Muscle of back (tissue), 3 donors: ENCODE measurements at regions not wholly inside any gene's neighbourhood (a gene's known extent, or its start where the extent isn't known, plus 50 kb on each side); places are given as distances from the start of the nearest gene placed in this dataset.

Source experiments
- DNase-seq, 3 donors: peaks; one replicate each; pipeline versions ENCODE4 v3.0.0 to v3.0.0-alpha.2; 2013

DNA sequence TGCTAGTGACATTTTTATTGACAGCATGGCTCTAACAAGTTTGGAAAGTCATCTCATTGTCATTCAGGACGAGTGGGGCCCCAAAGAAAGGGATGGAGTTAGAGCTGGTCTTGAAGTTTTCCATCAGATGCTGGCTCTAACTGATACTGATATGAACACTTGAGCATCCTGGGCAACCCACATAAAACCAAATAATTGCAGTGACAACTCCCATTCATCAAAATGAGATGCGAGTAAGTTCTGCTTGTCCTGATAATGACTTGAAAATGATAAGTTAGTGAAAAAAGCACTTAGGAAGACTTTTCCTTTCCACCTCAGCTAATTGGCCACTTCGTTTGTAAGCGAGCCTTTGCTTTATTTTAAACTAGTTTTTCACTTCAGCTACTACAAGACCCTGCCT is 147.6 kb downstream of the SP3 start:
- no peak for DNase-seq

DNA sequence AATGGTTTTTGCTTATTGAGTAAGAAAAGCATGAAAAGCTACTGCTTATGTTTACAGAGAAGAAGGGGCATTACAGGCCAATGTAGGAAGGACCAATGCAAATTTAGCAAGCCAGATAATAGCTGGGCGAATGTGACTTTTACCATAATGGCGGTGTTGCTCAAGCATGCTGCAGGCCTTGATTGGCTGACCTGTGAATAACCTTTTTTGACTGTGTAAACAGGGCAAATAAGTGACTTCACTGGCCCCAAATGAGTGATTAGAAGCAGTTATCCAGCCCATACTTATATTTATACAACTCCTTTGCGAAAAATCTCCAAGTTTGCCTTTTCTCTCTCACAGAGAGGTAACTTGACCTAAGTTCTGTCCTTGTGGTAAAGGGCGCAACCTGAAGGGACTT is 146.9 kb downstream of the SP3 start:
- DNase-seq, result no peak

DNA sequence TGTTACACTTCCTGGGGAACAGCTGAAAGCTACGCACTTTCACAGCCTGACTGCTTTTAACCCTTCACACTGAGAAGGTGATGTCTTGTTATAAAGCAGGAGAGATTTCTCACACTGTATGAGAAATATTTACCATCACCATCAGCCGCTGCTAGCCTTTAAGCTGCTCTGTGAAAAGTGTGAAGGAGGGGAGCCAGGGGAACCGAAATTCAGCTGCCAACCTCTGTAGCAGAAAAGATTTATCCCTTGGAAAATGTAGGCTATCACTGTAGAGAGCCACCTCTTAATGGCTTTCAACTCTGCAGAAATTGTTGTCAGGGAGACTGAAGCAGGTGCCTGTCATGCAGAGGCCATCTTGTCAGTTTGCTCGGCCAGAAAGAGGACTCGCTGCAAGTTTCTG is 145.3 kb downstream of the SP3 start:
- no peak for DNase-seq

DNA sequence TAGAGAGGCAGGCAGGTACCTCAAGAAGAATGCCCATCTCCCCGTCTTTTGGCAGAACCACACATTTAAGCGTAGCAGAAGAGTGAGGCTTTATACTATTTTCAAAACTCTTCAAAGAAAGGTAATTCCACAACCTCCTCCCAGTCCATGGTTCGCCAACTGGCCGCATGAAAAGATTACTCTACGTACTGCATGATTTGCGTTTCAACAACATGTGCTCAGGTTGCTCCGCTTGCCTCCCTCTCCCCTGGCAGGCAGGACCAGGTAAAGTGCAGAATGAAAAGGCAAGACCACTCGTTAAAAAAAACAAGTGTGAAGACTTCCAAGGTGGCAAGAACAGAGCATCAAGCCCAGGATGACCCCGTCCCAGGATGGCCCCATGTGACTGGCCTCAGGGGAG is 143.7 kb downstream of the SP3 start:
- DNase-seq, result no peak

DNA sequence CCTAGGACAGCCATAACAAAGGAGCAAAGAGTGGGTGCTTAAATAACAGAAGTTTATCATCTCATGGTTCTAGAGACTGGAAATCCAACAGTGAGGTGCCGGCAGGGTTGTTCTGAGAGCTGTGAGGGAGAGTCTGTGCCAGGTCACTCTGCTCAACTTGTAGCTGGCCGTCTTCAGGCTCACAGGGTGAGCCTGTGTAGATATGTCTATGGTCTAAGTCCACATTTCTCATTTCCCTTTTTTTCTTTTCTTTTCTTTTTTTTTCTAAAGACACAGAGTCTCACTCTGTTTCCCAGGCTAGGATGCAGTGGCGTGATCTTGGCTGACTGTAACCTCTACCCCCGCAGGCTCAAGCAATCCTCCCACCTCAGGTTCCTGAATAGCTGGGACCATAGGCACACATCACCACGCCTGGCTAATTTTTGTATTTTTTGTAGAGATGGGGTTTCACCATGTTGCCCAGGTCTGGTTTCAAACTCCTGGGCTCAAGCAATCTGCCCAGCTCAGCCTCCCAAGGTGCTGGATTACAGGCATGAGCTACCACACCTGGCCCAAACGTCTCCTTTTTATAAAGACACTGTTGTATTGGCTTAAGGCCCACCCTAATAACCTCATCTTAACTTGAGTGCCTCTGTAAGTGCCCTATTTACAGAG is 142.2 kb downstream of the SP3 start:
- DNase-seq, result no peak

DNA sequence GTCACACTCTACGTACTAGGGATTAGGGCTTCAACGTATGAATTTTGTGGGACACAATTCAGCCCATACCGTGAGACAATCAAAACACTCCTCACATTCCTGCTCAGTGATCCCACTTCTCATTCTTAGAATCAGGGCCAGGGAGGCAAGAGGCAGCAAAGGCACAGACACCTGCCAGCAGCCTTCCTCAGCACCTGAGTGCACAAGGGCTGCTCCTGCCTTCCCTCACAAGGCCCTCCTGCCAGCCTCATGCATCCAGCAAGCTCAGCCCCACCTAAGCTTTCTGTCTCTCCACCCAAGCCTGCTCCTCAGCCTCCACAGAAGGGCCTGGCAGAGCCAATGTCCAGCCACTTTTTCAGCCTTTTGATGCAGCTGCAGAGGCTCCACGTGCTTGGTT is 141.6 kb downstream of the SP3 start:
- DNase-seq, result no peak

DNA sequence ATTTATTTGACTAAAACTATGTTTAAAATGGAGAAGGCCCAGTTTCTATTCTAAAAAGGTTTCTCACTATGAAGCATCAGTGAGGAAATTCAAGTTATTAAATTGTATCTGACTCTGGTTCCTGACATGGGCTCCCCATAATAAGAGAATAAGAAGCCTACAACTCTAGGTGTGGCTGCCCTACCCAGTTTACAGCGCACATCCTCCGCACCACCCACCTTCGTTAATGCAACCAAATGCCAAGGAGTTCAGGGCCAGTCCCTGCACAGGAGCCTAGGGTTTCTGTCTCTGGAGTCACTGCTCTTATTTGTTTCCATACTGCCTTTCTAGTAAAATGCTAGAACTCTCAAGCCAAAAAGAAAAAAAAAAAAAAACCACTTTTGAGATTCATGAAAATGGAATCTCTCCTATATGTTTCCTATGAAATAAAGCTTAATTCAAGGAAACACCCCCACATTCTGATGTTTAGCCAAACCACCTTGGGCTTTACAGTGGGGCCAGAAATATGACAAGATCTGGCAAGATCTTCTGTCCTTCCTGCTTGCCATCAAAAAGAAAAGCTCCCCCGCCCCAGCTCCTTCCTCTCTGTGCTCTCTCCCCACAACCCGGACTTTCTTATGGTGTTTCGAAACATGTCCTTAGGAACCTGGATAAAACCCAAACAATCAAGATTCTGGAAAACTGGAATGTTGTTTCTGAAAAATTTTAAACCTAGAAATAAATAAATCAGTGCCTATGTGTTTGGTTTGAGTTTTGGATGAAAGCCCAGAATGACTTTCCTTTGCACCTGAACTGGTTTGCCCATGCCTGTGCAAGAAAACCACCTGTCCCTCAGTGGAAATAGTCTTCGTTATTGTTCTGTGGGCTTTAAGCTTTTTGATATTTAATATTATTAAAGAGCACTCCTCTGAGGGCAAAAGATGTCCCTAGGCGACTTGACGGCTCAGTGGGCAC is 136.7 kb downstream of the SP3 start:
- peak in 2 of 3 donors; percentile 32 to 45 for DNase-seq

DNA sequence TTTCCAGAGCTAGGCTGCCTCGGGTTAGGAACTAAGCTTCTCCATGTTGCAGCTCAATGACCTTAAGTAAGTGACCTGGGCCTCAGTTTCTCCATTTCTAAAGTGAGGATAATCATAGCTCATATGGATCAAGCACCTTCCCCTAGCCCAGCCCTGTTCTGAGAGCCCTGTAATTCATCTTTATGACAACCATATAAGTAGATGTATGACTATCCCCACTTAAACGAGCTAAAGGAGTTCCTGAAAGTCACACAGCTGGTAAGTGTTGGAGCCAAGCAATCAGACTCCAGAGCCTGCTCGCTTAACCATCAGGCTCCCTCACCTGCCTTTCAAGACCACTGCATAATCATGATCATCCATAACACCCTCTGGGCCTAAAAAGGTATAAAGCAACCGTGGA is 135.4 kb downstream of the SP3 start:
- DNase-seq, result peak in 1 of 3 donors; percentile 14

DNA sequence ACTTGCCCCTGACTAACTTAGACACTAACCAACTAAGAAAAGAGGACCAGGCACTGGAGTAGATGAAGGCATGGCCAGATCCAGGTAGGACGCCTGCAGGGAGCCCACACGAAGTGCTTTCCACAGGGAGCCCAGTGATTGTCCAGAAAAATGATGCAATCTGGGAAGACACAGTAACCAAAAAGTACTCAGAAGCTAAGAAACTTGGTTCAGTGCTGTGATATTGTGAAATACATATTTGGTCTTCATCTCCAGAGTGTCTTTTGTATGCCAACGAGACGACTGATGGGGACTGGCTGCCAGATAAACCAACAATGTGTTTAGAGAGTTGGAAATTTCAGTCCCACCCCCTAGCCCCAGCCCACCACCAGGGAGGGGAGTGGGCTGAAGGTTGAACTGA is 135.0 kb downstream of the SP3 start:
- DNase-seq, result peak in 1 of 3 donors; percentile 35

DNA sequence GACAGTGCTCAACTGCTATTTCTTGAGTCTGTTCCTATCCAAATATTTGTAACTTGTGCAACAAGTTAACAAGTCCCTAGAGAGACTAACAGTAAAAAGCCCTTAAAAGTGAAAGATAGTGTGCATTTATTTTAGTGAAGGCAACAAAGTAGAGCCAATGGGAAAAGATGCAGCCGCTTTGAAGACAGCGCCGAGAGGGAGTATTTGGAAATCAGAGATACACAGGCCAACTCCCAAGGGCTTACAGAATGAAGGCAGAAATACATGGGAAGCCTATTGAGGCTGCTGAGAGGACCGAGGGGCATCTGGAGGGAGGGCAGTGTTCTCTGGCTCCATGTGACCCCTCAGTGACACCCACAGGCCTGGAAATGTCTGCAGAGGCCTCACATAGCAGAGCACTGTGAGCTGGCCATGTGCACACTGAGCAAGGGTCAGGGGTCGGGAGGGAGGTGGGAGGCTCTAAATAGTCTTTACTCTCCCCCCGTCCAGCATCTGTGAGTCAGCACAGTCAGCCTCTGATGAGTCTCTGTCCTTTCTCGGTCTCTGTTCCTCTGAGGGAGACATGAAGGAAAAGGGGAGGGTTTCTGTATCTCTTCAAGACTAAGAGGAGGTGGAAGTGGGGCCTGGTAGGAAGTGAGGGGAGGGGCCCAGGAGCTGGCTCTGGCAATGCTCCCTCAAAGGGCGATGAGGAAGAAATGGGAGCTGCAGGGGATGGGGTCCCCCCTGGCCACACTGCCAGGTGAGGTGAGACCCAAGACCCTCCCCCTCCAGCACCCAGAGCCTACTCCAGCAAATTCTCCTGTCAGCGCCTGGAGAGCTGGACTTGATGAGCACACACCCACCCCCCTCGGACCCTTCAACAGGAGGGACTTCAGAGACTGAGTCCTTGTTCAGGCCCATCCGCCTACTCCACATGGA is 133.6 kb downstream of the SP3 start:
- DNase-seq, result peak; percentile 52 to 91 (median 70)

DNA sequence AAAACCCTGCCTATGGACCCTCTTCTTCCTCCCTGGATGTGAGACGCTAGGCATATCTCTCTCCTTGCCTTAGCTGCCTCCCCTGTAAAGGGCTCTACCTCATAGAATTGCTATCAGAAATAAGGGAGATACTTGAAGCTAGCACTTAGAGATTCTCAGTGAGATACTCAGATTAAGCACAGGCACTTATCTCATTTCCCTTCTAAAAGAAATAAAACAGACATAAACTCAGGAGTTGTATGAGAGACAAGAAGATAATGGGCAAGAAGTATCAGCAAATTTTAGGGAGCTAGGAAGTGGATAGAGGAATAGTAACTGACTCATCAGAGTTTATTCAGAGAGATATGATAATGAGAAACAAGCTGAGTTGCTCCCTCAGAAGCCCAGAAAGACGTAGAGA is 131.0 kb downstream of the SP3 start:
- DNase-seq, result no peak

DNA sequence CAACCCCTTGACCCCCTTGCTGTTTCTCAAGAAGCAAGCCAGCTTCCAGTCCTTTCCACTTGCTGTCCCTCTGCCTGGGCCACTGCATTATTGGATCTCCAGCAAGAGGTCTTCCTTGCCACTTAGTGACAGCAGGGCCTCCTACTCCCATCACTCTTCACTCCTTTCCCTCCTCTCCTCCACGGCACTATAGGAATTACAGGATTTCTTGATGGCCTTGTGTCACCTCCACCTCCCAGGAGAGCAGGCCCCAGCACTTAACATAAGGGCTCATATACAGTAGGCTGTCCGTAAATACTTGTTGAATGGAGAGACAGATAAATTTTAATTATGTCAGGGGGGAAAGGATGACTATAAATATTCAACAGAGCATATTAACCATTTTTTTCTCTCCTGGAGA is 129.4 kb downstream of the SP3 start:
- DNase-seq, result no peak

DNA sequence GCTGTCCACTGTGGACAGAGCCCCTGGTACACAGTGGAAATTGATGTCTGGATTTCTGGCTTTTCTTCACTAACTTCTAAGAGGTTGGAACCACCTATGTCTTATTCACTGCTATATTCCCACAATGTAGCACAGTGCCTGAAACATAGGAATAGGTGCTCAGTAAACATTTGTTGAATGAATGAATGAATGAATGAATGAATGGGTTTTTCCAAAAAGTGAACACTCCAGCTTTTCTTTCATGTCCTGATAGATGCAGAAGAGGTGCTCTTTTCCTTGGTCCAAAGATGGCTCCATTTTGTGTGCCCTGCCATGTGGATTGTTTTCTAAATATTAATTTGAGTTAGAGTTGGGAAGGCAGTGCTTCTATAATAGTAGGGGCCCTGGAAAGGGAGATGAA is 124.1 kb downstream of the SP3 start:
- no peak for DNase-seq

DNA sequence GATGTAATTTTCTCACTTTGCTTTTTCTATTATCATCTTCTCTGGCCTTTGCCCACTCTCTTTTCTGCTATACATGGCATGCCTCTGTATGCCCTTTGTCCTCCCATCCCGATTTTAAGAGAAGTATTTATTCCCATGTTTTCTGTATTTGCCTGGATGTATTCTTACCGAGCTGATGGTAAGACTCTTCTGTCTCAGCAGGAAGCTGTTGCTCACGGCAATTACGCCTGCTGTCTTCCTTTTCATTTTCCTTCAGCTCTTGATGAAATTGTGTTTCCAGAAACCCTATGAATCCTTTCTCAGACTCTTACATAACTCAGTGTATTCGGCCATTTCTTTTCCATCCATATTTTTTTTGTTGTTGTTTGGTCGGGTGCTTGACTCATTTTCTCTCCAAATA is 121.6 kb downstream of the SP3 start:
- DNase-seq, result no peak

DNA sequence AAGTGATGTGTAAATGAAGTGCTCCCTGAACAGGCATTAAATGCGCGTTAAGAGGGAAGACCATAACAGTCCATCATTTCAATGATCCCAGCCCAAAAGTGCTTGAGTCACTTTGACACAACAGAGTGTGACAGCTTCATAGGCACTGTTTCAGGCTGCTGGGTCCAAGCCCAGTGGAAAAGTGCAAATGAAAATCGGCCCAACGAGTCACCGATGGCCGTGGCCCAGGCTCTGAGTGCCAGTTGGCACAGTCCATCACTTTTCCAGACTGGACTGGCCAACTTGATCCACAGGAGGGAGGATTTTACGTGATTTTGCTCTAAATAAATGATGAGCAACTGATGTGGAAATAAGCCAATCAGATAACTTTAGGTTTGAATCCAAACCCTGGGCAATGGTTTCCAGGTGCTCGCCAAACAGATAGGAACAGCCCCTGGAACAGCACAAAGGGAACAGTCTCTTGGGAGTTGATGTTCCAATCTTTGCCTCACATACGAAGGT is 114.0 kb downstream of the SP3 start:
- DNase-seq, result peak in 2 of 3 donors; percentile 77 to 86

DNA sequence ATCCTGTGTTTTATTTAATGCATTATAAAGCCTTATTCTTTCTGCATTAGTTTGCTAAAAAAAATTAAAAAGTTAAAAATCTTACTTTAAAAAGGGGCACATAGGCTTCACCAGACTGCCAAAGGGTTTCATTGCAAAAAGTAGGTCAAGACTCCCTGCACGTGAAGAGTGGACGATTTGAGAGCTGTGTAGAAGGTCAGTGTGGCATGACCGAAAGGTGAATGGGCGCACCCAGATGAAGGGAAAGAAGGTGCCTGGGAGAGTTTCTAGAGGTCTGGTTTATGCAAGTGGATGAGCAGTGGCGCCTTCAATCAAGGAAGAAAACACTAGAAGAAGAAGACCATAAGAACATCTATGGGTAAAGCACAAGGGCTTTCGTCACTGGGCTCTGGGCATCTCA is 111.0 kb downstream of the SP3 start:
- DNase-seq, result no peak

DNA sequence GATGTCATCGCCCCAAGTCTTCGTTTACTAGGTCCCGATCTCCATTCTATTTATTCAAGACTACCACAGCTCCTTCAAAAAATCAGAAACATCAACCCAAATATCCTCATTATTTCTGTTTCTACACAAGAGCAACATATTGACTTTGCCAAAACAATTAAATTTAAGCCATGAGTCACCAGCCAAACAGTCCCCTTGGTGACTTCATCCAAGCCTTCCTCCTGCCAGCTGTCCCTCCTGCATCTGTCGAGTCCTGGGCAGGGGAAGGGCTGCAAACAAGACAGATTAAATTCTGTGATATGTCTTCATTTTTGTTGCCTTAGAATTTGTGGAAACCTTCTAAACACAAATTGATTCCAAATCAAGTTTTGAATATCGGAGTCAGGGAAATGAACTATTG is 110.3 kb downstream of the SP3 start:
- DNase-seq, result peak in 2 of 3 donors; percentile 64 to 75

DNA sequence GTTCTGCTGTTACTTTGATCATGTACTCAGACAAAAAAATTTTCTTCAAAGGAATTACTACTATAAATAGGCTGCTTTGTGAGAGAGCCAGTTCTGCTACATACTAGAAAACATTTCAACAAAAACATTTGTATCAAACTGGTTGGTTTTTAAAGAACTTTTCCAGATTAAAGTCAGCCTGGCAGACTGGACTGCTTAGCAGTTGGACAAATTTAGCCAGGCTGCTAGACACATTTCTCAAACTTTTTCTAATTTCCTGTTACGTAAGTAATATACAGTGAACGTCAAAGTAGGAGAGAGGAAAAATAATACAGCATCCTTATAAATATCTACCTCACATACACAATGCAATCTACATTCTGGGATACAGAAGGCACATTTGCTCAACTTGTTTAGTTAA is 109.5 kb downstream of the SP3 start:
- DNase-seq, result peak in 1 of 3 donors; percentile 23
